H1 (cell line): ENCODE measurements at regions not wholly inside any gene's neighbourhood (a gene's known extent, or its start where the extent isn't known, plus 50 kb on each side); places are given as distances from the start of the nearest gene placed in this dataset.

Source experiments
- CHD7 ChIP-seq: fragments of 300-600 bp; sonication (generic); IDR thresholded peaks from 2 replicates; pipeline ENCODE4 v1.7.1; 2012; ENCODE audit warnings: low read length, moderate library complexity, mild to moderate bottlenecking, inconsistent platforms; ENCODE audit not compliant: insufficient replicate concordance
- JUN ChIP-seq: IDR thresholded peaks from 2 replicates; pipeline ENCODE4 v1.6.1; 2011; ENCODE audit warnings: low read depth, mild to moderate bottlenecking, improper control_type of control experiment, low read length
- NANOG ChIP-seq: IDR thresholded peaks from 2 replicates; pipeline ENCODE4 v1.6.1; 2011; ENCODE audit warnings: low read length, low read depth, mild to moderate bottlenecking, inconsistent platforms; ENCODE audit not compliant: insufficient read depth, poor library complexity, severe bottlenecking
- POLR2A ChIP-seq, 2 experiments: IDR thresholded peaks; 1 replicate in 1 of 2; 2 replicates in 1 of 2; pipeline ENCODE4 v1.6.1; 2011; ENCODE audit warnings: low read depth in 2 of 2, low read length in 2 of 2, mild to moderate bottlenecking in 2 of 2; ENCODE audit errors: control extremely low read depth in 1 of 2
- RNF2 ChIP-seq: fragments of 200-900, 300-1000 bp; sonication (generic); IDR thresholded peaks from 2 replicates; pipeline ENCODE4 v1.7.1; 2016; ENCODE audit warnings: borderline replicate concordance, low read depth, mild to moderate bottlenecking, antibody characterized with exemption, low read length; ENCODE audit not compliant: poor library complexity, severe bottlenecking; ENCODE audit errors: missing control alignments
- SAP30 ChIP-seq: fragments of 300-600 bp; sonication (generic); IDR thresholded peaks from 2 replicates; pipeline ENCODE4 v1.7.1; 2012; ENCODE audit warnings: low read length, moderate library complexity, mild to moderate bottlenecking, inconsistent platforms; ENCODE audit not compliant: insufficient read depth, insufficient replicate concordance
- TAF7 ChIP-seq: optimal IDR thresholded peaks from 2 replicates; pipeline ENCODE3; 2011; ENCODE audit warnings: low read depth, mild to moderate bottlenecking, inconsistent platforms, low read length, moderate library complexity, borderline replicate concordance
- ZNF274 ChIP-seq: IDR thresholded peaks from 2 replicates; pipeline ENCODE4 v1.7.0; 2012; ENCODE audit warnings: low read length, borderline replicate concordance; ENCODE audit errors: extremely low read depth

- TF ChIP-seq RNF2 (no peak), ZNF274 (no peak), TAF7 (no peak), JUN (no peak), SAP30 (no peak), NANOG (no peak), CHD7 (no peak), POLR2A (IDR thresholded peaks at IDR 0.05; ENCODE audit: control extremely low read depth in 1 of 2, low read depth in 2 of 2, low read length in 2 of 2) (no peak)
Observed at GRCh38 chr10:78483641-78484040, 450.0 kb downstream of the RPS24 start (continued).
